Activated CD4-positive, alpha-beta T cell treated with anti-CD3 and anti-CD28 coated beads, Interleukin-2, Interleukin-4, amounts not matched to agents 100 ng/mL and 50 ng/mL, durations not matched to agents 16 hours and 8 hours (primary cell): ENCODE measurements at regions not wholly inside any gene's neighbourhood (a gene's known extent, or its start where the extent isn't known, plus 50 kb on each side); places are given as distances from the start of the nearest gene placed in this dataset.

Source experiments
- DNase-seq: peaks from one replicate; pipeline ENCODE4 v3.0.0-alpha.2; 2020; ENCODE audit warnings: low spot score

GRCh38 chr4:30783751-30784150, 63.6 kb downstream of the PCDH7 start:
- no peak for DNase-seq

GRCh38 chr4:30789219-30789671, 69.1 kb downstream of the PCDH7 start:
- DNase-seq: no peak

- no peak for DNase-seq
Measured at GRCh38 chr4:30790123-30790522, 70.0 kb downstream of the PCDH7 start.

GRCh38 chr4:30790998-30791397, 70.8 kb downstream of the PCDH7 start:
- no peak for DNase-seq

- no peak for DNase-seq
Measured at GRCh38 chr4:30792601-30793000, 72.4 kb downstream of the PCDH7 start.

- no peak for DNase-seq
Measured at GRCh38 chr4:30801876-30802275, 81.7 kb downstream of the PCDH7 start.

GRCh38 chr4:30802622-30803323, 82.6 kb downstream of the PCDH7 start:
- DNase-seq: no peak

GRCh38 chr4:30808276-30808675, 88.1 kb downstream of the PCDH7 start:
- no peak for DNase-seq

GRCh38 chr4:30811296-30811695, 91.1 kb downstream of the PCDH7 start:
- no peak for DNase-seq

- DNase-seq: no peak
Measured at GRCh38 chr4:30815685-30816084, 95.5 kb downstream of the PCDH7 start.

- DNase-seq: no peak
Measured at GRCh38 chr4:30817447-30817846, 97.3 kb downstream of the PCDH7 start.

GRCh38 chr4:30818541-30818940, 98.4 kb downstream of the PCDH7 start:
- no peak for DNase-seq

GRCh38 chr4:30821275-30821674, 101.1 kb downstream of the PCDH7 start:
- DNase-seq: no peak

- no peak for DNase-seq
Measured at GRCh38 chr4:30821859-30822612, 101.9 kb downstream of the PCDH7 start.

GRCh38 chr4:30822911-30823551, 102.9 kb downstream of the PCDH7 start:
- no peak for DNase-seq

- no peak for DNase-seq
Measured at GRCh38 chr4:30825008-30825770, 105.0 kb downstream of the PCDH7 start.

GRCh38 chr4:30828264-30828926, 108.2 kb downstream of the PCDH7 start:
- no peak for DNase-seq

- DNase-seq: no peak
Measured at GRCh38 chr4:30832639-30833038, 112.5 kb downstream of the PCDH7 start.

- DNase-seq: no peak
Measured at GRCh38 chr4:30833206-30833605, 113.0 kb downstream of the PCDH7 start.

GRCh38 chr4:30835044-30835443, 114.9 kb downstream of the PCDH7 start:
- DNase-seq: no peak

- DNase-seq: no peak
Measured at GRCh38 chr4:30836231-30836630, 116.1 kb downstream of the PCDH7 start.

- no peak for DNase-seq
Measured at GRCh38 chr4:30837131-30837539, 117.0 kb downstream of the PCDH7 start.
